ENCODE measurements at regions not wholly inside any gene's neighbourhood (a gene's known extent, or its start where the extent isn't known, plus 50 kb on each side); places are given as distances from the start of the nearest gene placed in this dataset.

GRCh38 chr15:57835119-57835518 is 128.6 kb downstream of the POLR2M start:
- TF ChIP-seq CTCF (IDR thresholded peaks at IDR 0.05; ENCODE audit: low read depth, low read length) (no peak), EZH2phosphoT487 (IDR thresholded peaks at IDR 0.05; ENCODE audit: low read depth) (no peak)
